ENCODE measurements at regions not wholly inside any gene's neighbourhood (a gene's known extent, or its start where the extent isn't known, plus 50 kb on each side); places are given as distances from the start of the nearest gene placed in this dataset.
A peak's percentile ranks its signal among the peaks of the same experiment; 100 is the strongest.

DNA sequence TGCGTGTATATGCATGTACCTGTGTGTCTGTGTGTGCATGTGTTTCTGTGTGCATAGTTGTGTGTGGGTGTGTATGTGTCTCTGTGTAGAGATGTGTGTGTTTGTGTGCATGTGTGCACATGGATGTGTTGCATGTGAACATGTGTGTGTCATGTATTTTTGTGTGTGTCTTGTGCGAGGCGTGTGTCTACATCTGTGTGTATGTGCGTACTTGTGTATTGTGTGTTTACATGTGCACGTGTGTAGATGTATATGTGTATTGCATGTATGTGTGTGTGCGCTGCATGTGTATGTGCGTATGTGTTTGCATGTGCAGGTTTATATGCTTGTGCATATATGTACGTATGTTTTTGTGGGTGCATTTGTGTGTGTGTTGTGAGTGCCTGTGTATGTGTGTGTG, 735.2 kb downstream of the GALR1 start:
- H3K9me3 ChIP-seq (ENCODE audit: control insufficient read depth, insufficient read depth, low read length) = no peaks in the 10 kb centered on the region

DNA sequence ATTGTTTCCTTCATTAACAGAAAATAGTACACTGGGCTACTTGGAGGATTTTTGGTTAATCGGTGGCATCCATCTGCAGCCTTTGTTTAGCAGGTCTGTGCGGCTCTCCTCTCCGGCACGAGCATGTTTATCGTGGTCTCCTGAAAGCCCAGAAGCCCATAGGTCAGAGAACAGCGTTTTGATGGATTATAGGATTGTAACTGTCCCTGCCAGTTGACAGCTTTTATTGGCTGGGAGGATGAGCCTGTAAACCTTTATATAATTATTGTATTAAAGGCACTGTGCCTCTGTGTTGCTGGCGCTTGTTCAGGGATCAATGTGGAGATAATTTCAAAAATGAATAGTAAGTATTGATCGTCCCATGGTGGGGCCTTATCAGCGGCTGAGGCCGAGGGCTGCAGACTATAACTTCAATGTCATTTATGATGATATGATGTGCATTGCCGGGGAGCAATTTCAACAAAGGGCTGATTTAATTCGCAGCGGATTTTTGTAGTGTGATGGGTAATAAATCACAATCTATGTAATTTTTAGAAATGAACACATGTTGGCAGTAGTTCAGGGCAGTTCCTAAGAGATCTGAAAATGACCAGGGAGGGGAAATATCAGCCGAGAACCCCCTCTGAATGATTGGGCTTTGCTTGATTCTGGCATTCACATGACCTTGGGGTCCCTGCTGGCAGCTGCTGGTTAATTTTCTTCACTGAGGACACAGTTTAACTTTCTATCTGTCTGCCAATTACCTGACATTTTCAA, 736.1 kb downstream of the GALR1 start:
- no peak overlapping the region for H3K4me3 ChIP-seq (ENCODE audit: low read depth, low read length)
- H3K4me1 ChIP-seq (ENCODE audit: control insufficient read depth, insufficient read depth, low read length) = no peaks in the 10 kb centered on the region
- no peaks in the 10 kb centered on the region for H3K36me3 ChIP-seq (ENCODE audit: control insufficient read depth, insufficient read depth, low read length)
- no peaks in the 10 kb centered on the region for H3K27me3 ChIP-seq (ENCODE audit: control insufficient read depth, insufficient read depth, low read length)
- H3K9me3 ChIP-seq (ENCODE audit: control insufficient read depth, insufficient read depth, low read length) = no peaks in the 10 kb centered on the region
- no peak overlapping the region for H3K27ac ChIP-seq (ENCODE audit: low read depth, low read length)
- H3K9ac ChIP-seq (ENCODE audit: low read depth, low read length) = no peak overlapping the region

More for the DNA sequence above, 735.2 kb downstream of the GALR1 start:
- H3K36me3 ChIP-seq (ENCODE audit: control insufficient read depth, insufficient read depth, low read length) = no peaks in the 10 kb centered on the region
- H3K4me3 ChIP-seq (ENCODE audit: low read depth, low read length) = no peak overlapping the region
- H3K27me3 ChIP-seq (ENCODE audit: control insufficient read depth, insufficient read depth, low read length) = no peaks in the 10 kb centered on the region
- H3K4me1 ChIP-seq (ENCODE audit: control insufficient read depth, insufficient read depth, low read length) = no peaks in the 10 kb centered on the region
- no peak overlapping the region for H3K27ac ChIP-seq (ENCODE audit: low read depth, low read length)
- no peak overlapping the region for H3K9ac ChIP-seq (ENCODE audit: low read depth, low read length)

DNA sequence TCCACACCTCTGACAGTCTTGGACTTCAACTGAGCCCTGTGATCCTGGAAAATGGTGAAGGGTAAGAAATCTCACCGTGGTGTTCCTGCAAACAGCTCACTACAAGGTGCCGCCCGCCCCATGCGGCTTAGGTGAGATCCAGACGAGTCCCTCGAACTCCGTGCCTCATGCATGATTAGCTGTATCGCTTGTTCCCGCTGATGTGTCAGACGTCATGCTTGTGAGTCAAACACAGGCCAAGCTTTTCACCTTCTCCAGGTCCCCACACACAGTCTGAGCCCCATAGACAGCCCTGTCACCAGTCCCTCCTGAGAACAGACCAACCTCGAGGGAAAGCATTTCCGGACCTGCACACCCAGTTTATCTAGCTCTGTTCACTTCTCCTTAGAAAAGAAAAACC, 740.5 kb downstream of the GALR1 start:
- no peak overlapping the region for H3K27ac ChIP-seq (ENCODE audit: low read depth, low read length)
- H3K27me3 ChIP-seq (ENCODE audit: control insufficient read depth, insufficient read depth, low read length) = no peaks in the 10 kb centered on the region
- H3K4me1 ChIP-seq (ENCODE audit: control insufficient read depth, insufficient read depth, low read length) = no peaks in the 10 kb centered on the region
- no peak overlapping the region for H3K4me3 ChIP-seq (ENCODE audit: low read depth, low read length)
- no peaks in the 10 kb centered on the region for H3K9me3 ChIP-seq (ENCODE audit: control insufficient read depth, insufficient read depth, low read length)
- no peaks in the 10 kb centered on the region for H3K36me3 ChIP-seq (ENCODE audit: control insufficient read depth, insufficient read depth, low read length)
- H3K9ac ChIP-seq (ENCODE audit: low read depth, low read length) = no peak overlapping the region

DNA sequence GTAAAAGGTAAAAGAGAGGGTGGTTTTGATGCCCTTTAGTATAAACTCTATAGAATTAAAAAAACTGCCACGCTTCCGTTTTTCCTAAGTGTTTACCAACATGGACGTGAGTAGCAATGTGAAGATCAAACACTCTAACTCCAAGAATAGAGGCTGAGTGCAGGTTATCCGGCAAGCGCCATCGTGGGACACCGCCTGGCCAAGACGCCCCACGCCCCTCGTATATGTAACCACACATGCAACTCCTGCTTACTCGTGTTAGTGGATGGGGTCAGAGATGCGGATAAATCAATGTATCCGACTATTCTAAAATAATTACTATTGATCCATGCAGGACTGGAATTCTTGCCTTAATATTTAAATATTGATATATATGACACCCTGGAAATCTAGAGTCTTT, 741.3 kb downstream of the GALR1 start:
- Histone ChIP-seq H3K36me3 (ENCODE audit: control insufficient read depth, insufficient read depth, low read length) (no peaks in the 10 kb centered on the region), H3K4me1 (ENCODE audit: control insufficient read depth, insufficient read depth, low read length) (no peaks in the 10 kb centered on the region), H3K9ac (ENCODE audit: low read depth, low read length) (no peak overlapping the region), H3K27me3 (ENCODE audit: control insufficient read depth, insufficient read depth, low read length) (no peaks in the 10 kb centered on the region), H3K4me3 (ENCODE audit: low read depth, low read length) (no peak overlapping the region), H3K27ac (ENCODE audit: low read depth, low read length) (no peak overlapping the region), H3K9me3 (ENCODE audit: control insufficient read depth, insufficient read depth, low read length) (no peaks in the 10 kb centered on the region)

DNA sequence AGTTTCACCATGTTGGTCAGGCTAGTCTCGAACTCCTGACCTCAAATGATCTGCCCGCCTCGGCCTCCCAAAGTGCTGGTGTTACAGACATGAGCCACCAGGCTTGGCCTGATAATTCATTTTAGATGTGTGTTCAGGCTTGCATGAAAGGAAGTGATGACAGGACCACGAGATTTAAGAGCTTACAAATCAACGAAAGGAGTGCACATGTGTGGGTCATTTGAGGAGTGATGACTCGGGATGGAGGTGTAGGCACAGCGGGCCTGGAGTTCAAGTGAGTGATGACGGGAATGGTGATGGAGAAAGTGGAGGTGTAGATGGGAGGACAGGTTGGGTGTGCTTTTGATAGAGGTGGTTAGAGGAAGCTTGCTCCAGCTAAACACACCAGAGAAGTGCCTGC, 742.4 kb downstream of the GALR1 start:
- Histone ChIP-seq H3K9me3 (ENCODE audit: control insufficient read depth, insufficient read depth, low read length) (no peaks in the 10 kb centered on the region), H3K4me3 (ENCODE audit: low read depth, low read length) (no peak overlapping the region), H3K36me3 (ENCODE audit: control insufficient read depth, insufficient read depth, low read length) (no peaks in the 10 kb centered on the region), H3K27ac (ENCODE audit: low read depth, low read length) (no peak overlapping the region), H3K27me3 (ENCODE audit: control insufficient read depth, insufficient read depth, low read length) (no peaks in the 10 kb centered on the region), H3K4me1 (ENCODE audit: control insufficient read depth, insufficient read depth, low read length) (no peaks in the 10 kb centered on the region), H3K9ac (ENCODE audit: low read depth, low read length) (no peak overlapping the region)

DNA sequence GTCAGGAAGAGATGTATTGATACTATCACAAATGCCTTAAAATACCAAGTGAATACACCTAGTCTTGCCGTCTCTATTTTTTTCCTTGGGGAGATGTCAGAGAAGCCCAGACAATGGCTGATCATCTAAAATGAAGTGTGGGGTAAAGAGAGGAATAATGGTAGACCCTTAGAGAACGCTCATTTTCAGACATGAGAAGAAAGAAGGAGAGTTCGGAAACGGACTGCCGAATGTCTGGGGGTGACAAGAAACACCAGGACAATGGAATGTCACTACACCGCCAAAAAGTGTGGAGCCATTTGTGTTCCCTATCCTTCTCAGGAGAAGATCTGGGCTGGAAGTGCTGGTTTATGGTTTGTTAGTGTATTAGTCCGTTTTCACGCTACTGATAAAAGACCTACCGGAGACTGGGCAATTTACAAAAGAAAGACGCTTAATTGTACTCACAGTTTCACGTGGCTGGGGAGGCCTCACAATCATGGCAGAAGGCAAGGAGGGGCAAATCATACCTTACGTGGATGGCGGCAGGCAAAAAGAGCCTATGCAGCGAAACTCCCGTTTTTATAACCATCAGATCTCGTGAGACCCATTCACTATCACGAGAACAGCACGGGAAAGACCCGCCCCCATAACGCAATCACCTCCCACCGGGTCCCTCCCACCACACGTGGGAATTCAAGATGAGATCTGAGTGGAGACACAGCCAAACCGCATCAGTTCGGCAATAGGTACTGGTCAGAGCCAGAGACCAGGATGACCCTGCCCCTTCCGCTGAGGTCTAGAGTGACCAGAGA, 743.7 kb downstream of the GALR1 start:
- no peak overlapping the region for H3K27ac ChIP-seq (ENCODE audit: low read depth, low read length)
- H3K4me1 ChIP-seq (ENCODE audit: control insufficient read depth, insufficient read depth, low read length) = no peaks in the 10 kb centered on the region
- H3K27me3 ChIP-seq (ENCODE audit: control insufficient read depth, insufficient read depth, low read length) = no peaks in the 10 kb centered on the region
- no peak overlapping the region for H3K4me3 ChIP-seq (ENCODE audit: low read depth, low read length)
- H3K36me3 ChIP-seq (ENCODE audit: control insufficient read depth, insufficient read depth, low read length) = no peaks in the 10 kb centered on the region
- no peaks in the 10 kb centered on the region for H3K9me3 ChIP-seq (ENCODE audit: control insufficient read depth, insufficient read depth, low read length)
- H3K9ac ChIP-seq (ENCODE audit: low read depth, low read length) = no peak overlapping the region

DNA sequence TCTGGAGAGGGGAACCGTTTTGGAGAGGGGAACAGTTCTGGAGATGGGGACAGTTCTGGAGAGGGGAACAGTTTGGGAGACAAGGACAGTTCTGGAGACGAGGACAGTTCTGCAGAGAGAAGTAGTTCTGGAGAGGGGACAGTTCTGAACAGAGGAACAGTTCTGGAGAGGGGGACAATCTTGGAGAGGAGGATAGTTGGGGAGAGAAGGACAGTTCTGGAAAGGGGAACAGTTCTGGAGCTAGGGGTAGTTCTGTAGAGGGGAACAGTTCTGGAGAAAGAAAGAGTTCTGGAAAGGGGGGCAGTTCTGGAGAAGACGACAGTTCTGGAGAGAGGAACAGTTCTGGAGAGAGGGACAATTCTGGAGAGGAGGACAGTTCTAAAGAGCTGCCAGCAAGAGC, 745.9 kb downstream of the GALR1 start:
- Histone ChIP-seq H3K4me3 (ENCODE audit: low read depth, low read length) (no peak overlapping the region), H3K9me3 (ENCODE audit: control insufficient read depth, insufficient read depth, low read length) (0 out of 2 replicates have a peak, but pooled peaks cover 3% of the 10 kb centered on the region), H3K27me3 (ENCODE audit: control insufficient read depth, insufficient read depth, low read length) (no peaks in the 10 kb centered on the region), H3K27ac (ENCODE audit: low read depth, low read length) (no peak overlapping the region), H3K9ac (ENCODE audit: low read depth, low read length) (no peak overlapping the region), H3K4me1 (ENCODE audit: control insufficient read depth, insufficient read depth, low read length) (no peaks in the 10 kb centered on the region), H3K36me3 (ENCODE audit: control insufficient read depth, insufficient read depth, low read length) (no peaks in the 10 kb centered on the region)

DNA sequence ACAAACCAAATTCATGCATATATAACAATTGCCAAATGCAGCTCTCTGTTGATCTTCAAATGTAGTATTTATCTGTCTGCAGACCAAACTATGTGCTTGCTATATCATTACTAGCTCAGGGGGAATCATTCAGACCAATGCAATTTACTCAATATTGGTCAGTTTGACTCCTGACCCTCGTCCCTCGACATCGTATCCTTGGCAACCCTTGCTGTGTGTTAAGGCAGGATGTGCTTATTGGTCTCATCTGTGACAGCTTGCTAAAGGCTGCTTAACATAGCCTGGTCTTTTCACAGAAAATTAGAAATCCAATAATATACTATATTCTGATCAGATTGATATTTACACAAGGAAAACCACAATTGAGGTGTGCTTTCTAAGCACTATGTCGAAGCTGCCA, 747.1 kb downstream of the GALR1 start:
- no peaks in the 10 kb centered on the region for H3K4me1 ChIP-seq (ENCODE audit: control insufficient read depth, insufficient read depth, low read length)
- no peaks in the 10 kb centered on the region for H3K36me3 ChIP-seq (ENCODE audit: control insufficient read depth, insufficient read depth, low read length)
- 0 out of 2 replicates have a peak, but pooled peaks cover 7% of the 10 kb centered on the region for H3K9me3 ChIP-seq (ENCODE audit: control insufficient read depth, insufficient read depth, low read length)
- no peaks in the 10 kb centered on the region for H3K27me3 ChIP-seq (ENCODE audit: control insufficient read depth, insufficient read depth, low read length)
- no peak overlapping the region for H3K27ac ChIP-seq (ENCODE audit: low read depth, low read length)
- no peak overlapping the region for H3K9ac ChIP-seq (ENCODE audit: low read depth, low read length)
- H3K4me3 ChIP-seq (ENCODE audit: low read depth, low read length) = no peak overlapping the region

DNA sequence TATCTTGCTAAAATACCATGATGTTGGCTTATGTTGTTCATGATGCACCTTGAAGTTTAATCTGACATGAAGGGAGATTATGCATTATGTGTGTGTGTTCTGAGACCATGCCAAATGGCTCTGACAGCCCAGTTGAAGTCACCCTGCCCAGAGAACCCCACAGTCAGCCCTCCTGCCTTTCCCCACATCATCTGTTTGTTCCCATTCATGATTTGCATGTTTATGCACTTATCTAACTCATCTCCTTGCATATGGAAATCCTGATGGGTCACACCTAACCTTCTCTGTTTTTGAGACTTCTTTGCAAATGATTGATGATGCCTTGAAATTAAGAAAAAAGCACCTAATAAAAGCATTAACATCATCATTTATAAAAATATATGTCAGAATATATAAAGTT, 752.2 kb downstream of the GALR1 start:
- peaks cover 32% of the 10 kb centered on the region for H3K4me1 ChIP-seq (ENCODE audit: control insufficient read depth, insufficient read depth, low read length)
- H3K4me3 ChIP-seq (ENCODE audit: low read depth, low read length) = no peak overlapping the region

DNA sequence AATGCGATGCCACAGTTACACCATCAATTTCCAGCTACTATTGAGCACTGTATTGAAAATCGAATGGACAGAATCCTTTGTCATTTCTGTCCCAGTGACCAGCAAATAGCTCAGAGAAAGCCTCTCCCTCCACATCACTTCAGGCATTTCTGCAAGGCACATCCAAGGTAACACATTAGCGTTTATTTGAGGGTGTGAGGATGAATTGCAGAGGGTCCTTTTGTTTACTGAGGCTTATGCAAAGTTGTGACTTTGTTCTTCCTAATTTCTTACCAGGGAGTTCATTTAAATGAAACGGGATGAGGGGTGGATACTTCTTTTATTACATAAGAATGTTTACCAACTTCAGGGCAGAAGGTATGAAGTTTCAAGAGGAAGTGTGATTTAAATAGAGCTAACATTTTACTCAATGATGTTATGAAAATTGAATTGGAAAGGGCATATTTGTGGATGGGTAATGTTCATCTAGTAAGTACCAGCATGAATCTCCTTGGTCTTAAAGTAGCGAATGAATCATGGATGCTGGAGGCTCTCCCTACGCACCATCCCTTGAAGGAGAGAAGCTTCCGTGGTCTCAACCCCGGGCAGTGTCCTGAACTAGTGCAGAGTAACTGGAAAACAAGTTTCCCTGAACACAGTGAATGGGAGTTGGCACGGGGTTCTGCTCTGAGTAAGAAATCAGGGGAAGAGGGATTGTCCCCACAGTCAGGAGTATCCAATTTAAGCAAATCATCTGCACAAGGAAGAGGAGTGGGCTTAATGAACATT, 756.5 kb downstream of the GALR1 start:
- Histone ChIP-seq H3K27ac (ENCODE audit: low read depth, low read length) (peak overlapping the region; percentile 89), H3K9me3 (ENCODE audit: control insufficient read depth, insufficient read depth, low read length) (peaks cover 4% of the 10 kb centered on the region; the same call in 1 of the 2 replicates), H3K4me1 (ENCODE audit: control insufficient read depth, insufficient read depth, low read length) (peaks cover 45% of the 10 kb centered on the region), H3K4me3 (ENCODE audit: low read depth, low read length) (peak overlapping the region; percentile 29), H3K27me3 (ENCODE audit: control insufficient read depth, insufficient read depth, low read length) (no peaks in the 10 kb centered on the region), H3K9ac (ENCODE audit: low read depth, low read length) (no peak overlapping the region), H3K36me3 (ENCODE audit: control insufficient read depth, insufficient read depth, low read length) (no peaks in the 10 kb centered on the region)

More for the DNA sequence above, 752.2 kb downstream of the GALR1 start:
- Histone ChIP-seq H3K9ac (ENCODE audit: low read depth, low read length) (no peak overlapping the region), H3K9me3 (ENCODE audit: control insufficient read depth, insufficient read depth, low read length) (peaks cover 10% of the 10 kb centered on the region; the same call in 1 of the 2 replicates), H3K27me3 (ENCODE audit: control insufficient read depth, insufficient read depth, low read length) (no peaks in the 10 kb centered on the region), H3K27ac (ENCODE audit: low read depth, low read length) (no peak overlapping the region), H3K36me3 (ENCODE audit: control insufficient read depth, insufficient read depth, low read length) (no peaks in the 10 kb centered on the region)

Data from HUES48 (cell line).